Fibroblast of lung (primary cell): ENCODE measurements at regions not wholly inside any gene's neighbourhood (a gene's known extent, or its start where the extent isn't known, plus 50 kb on each side); places are given as distances from the start of the nearest gene placed in this dataset.

Experiments used
- DNase-seq, 2 donors: peaks; one replicate each; pipeline versions ENCODE4 v3.0.0 to v3.0.0-alpha.2; 2010; ENCODE audit warnings: low read depth in 2 of 2
- H2AFZ ChIP-seq: 2 replicates; pipeline ENCODE4 v1.5.1; 2012; ENCODE audit warnings: low read length, control low read depth, inconsistent platforms
- H3K27ac ChIP-seq: 2 replicates; pipeline ENCODE4 v1.5.1; 2011; ENCODE audit warnings: low read length, control low read depth; ENCODE audit not compliant: insufficient read depth
- H3K27me3 ChIP-seq: 2 replicates; pipeline ENCODE4 v1.5.1; 2011; ENCODE audit warnings: mild to moderate bottlenecking, low read length; ENCODE audit not compliant: control insufficient read depth, insufficient read depth
- H3K36me3 ChIP-seq: 2 replicates; pipeline ENCODE4 v1.5.1; 2011; ENCODE audit warnings: low read length; ENCODE audit not compliant: control insufficient read depth, insufficient read depth
- H3K4me1 ChIP-seq: 2 replicates; pipeline ENCODE4 v1.5.1; 2011; ENCODE audit warnings: low read length; ENCODE audit not compliant: control insufficient read depth, insufficient read depth; ENCODE audit errors: extremely low read depth
- H3K4me2 ChIP-seq: 2 replicates; pipeline ENCODE4 v1.5.1; 2011; ENCODE audit warnings: low read length, control low read depth; ENCODE audit not compliant: insufficient read depth; ENCODE audit errors: extremely low read depth
- H3K4me3 ChIP-seq, 4 experiments: fragments of 200-600 bp in 1 of 4; sonication (generic) in 1 of 4; replicated peaks in 1 of 4; 2 replicates each; pipeline ENCODE4 v1.5.1; 2011 to 2016; ENCODE audit warnings: low read length in 4 of 4, low read depth in 3 of 4, mild to moderate bottlenecking in 3 of 4, control low read depth in 2 of 4, inconsistent platforms in 1 of 4, mixed read lengths in 1 of 4; ENCODE audit not compliant: insufficient read depth in 1 of 4; ENCODE audit errors: control extremely low read depth in 1 of 4
- H3K79me2 ChIP-seq: 2 replicates; pipeline ENCODE4 v1.5.1; 2012; ENCODE audit warnings: mild to moderate bottlenecking, low read length, inconsistent platforms; ENCODE audit not compliant: control insufficient read depth, insufficient read depth
- H3K9ac ChIP-seq: 2 replicates; pipeline ENCODE4 v1.5.1; 2011; ENCODE audit warnings: mild to moderate bottlenecking, low read length, control low read depth; ENCODE audit not compliant: insufficient read depth
- H3K9me3 ChIP-seq: 2 replicates; pipeline ENCODE4 v1.5.1; 2012; ENCODE audit warnings: low read depth, low read length; ENCODE audit not compliant: control insufficient read depth, insufficient read depth
- H4K20me1 ChIP-seq: 2 replicates; pipeline ENCODE4 v1.5.1; 2011; ENCODE audit warnings: low read length; ENCODE audit not compliant: control insufficient read depth, insufficient read depth; ENCODE audit errors: extremely low read depth
- CTCF ChIP-seq, 2 donors: IDR thresholded peaks in 1 of 2; conservative IDR thresholded peaks in 1 of 2; 1 replicate in 1 of 2; 2 replicates in 1 of 2; pipeline ENCODE4 v1.5.1; 2011 to 2012; ENCODE audit warnings: low read length in 2 of 2, control low read depth in 1 of 2, inconsistent platforms in 1 of 2, low read depth in 1 of 2, mild to moderate bottlenecking in 1 of 2
- EZH2 ChIP-seq: IDR thresholded peaks from 2 replicates; pipeline ENCODE4 v1.5.1; 2012; ENCODE audit warnings: low read length, control low read depth, mild to moderate bottlenecking; ENCODE audit errors: missing control alignments

DNA sequence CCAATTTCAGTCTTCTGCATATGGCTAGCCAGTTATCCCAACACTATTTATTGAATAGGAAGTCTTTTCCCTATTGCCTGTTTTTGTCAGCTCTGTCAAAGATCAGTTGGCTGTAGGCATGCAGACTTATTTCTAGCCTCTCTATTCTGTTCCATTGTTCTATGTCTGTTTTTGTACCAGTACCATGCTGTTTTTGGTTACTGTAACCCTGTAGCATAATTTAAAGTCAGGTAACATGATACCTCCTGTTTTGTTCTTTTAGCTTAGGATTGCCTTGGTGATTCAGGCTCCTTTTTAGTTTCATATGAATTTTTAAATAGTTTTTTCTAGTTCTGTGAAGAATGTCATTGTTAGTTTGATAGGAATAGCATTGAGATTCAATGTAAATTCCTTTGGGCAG, 104.9 kb upstream of the SLCO6A1 start:
- no peak overlapping the region for H3K4me3 ChIP-seq
- H3K9ac ChIP-seq, result no peak overlapping the region
- no peak overlapping the region for H3K4me2 ChIP-seq
- H3K36me3 ChIP-seq, result no peaks in the 10 kb centered on the region
- no peaks in the 10 kb centered on the region for H3K27me3 ChIP-seq
- H2AFZ ChIP-seq, result no peak overlapping the region
- no peak for TF ChIP-seq EZH2
- no peak for TF ChIP-seq CTCF (conservative IDR thresholded peaks at IDR 0.05 in 1 of 2, IDR thresholded peaks at IDR 0.05 in 1 of 2; ENCODE audit: low read depth in 1 of 2, low read length in 2 of 2)
- H3K4me1 ChIP-seq, result no peaks in the 10 kb centered on the region
- no peaks in the 10 kb centered on the region for H4K20me1 ChIP-seq
- H3K79me2 ChIP-seq, result no peaks in the 10 kb centered on the region
- no peaks in the 10 kb centered on the region for H3K9me3 ChIP-seq
- no peak for DNase-seq
- H3K27ac ChIP-seq, result no peak overlapping the region

- Histone ChIP-seq H2AFZ (no peak overlapping the region), H4K20me1 (no peaks in the 10 kb centered on the region), H3K36me3 (no peaks in the 10 kb centered on the region), H3K79me2 (no peaks in the 10 kb centered on the region), H3K27me3 (no peaks in the 10 kb centered on the region), H3K4me3 (no peak overlapping the region), H3K4me1 (no peaks in the 10 kb centered on the region), H3K9me3 (no peaks in the 10 kb centered on the region), H3K27ac (no peak overlapping the region), H3K9ac (no peak overlapping the region), H3K4me2 (no peak overlapping the region)
- no peak for DNase-seq
- TF ChIP-seq EZH2, result no peak
- TF ChIP-seq CTCF (conservative IDR thresholded peaks at IDR 0.05 in 1 of 2, IDR thresholded peaks at IDR 0.05 in 1 of 2; ENCODE audit: low read depth in 1 of 2, low read length in 2 of 2), result no peak
These were observed 109.6 kb upstream of the SLCO6A1 start for GRCh38 chr5:102608414-102608813.

DNA sequence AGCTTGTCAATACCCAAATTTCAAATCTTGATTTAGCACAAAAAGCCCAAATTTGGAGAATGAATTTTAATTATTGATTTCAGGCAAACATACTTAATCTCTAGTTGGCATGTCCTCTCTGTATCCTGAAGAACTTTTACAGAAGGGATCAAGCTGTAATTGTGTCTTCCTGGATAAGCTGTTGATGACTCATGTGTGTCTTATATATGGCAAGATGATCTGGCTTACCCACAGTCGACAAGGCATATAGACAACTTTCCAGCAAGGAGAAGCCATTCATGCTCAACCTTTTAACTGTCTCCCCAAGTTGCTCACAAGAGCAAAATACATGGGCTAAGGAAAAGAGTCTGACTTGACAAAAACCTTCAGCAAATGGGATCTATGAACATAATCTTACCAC, 112.5 kb upstream of the SLCO6A1 start:
- no peak for DNase-seq
- no peak overlapping the region for H3K4me2 ChIP-seq

More for the DNA sequence above, 112.5 kb upstream of the SLCO6A1 start:
- Histone ChIP-seq H3K9me3 (no peaks in the 10 kb centered on the region), H3K27ac (no peak overlapping the region), H3K79me2 (no peaks in the 10 kb centered on the region), H3K27me3 (no peaks in the 10 kb centered on the region), H4K20me1 (no peaks in the 10 kb centered on the region), H3K4me3 (no peak overlapping the region), H2AFZ (no peak overlapping the region), H3K36me3 (no peaks in the 10 kb centered on the region), H3K9ac (no peak overlapping the region), H3K4me1 (no peaks in the 10 kb centered on the region)
- TF ChIP-seq EZH2 (no peak), CTCF (conservative IDR thresholded peaks at IDR 0.05 in 1 of 2, IDR thresholded peaks at IDR 0.05 in 1 of 2; ENCODE audit: low read depth in 1 of 2, low read length in 2 of 2) (no peak)
